Mesenchymal stem cell (in vitro differentiated cells and primary cell): ENCODE measurements at regions not wholly inside any gene's neighbourhood (a gene's known extent, or its start where the extent isn't known, plus 50 kb on each side); places are given as distances from the start of the nearest gene placed in this dataset.

ENCODE experiments used
- DNase-seq: peaks from one replicate; pipeline ENCODE4 v3.0.0-alpha.2; 2013
- H2AFZ ChIP-seq: one replicate; pipeline ENCODE4 v1.6.1; 2013; ENCODE audit warnings: low read depth, mild to moderate bottlenecking, control low read depth, inconsistent platforms, low read length, moderate library complexity
- H2AK5ac ChIP-seq: 2 replicates; pipeline ENCODE4 v1.6.1; 2013; ENCODE audit warnings: low read length, moderate library complexity, mild to moderate bottlenecking, inconsistent platforms; ENCODE audit not compliant: severe bottlenecking
- H2BK120ac ChIP-seq: one replicate; pipeline ENCODE4 v1.6.1; 2013; ENCODE audit warnings: low read depth, mild to moderate bottlenecking, inconsistent platforms, low read length, moderate library complexity
- H2BK12ac ChIP-seq, 2 experiments: one replicate each; pipeline ENCODE4 v1.6.1; 2013; ENCODE audit warnings: inconsistent platforms in 2 of 2, low read length in 2 of 2, mild to moderate bottlenecking in 2 of 2, moderate library complexity in 2 of 2, control low read depth in 1 of 2
- H2BK15ac ChIP-seq: one replicate; pipeline ENCODE4 v1.6.1; 2013; ENCODE audit warnings: mild to moderate bottlenecking, low read depth, inconsistent platforms; ENCODE audit not compliant: poor library complexity, severe bottlenecking
- H2BK5ac ChIP-seq: 2 replicates; pipeline ENCODE4 v1.6.1; 2013; ENCODE audit warnings: low read depth, mild to moderate bottlenecking, low read length, control low read depth, inconsistent platforms; ENCODE audit not compliant: poor library complexity, severe bottlenecking
- H3K14ac ChIP-seq, 2 experiments: one replicate each; pipeline ENCODE4 v1.6.1; 2013; ENCODE audit warnings: inconsistent platforms in 2 of 2, low read length in 2 of 2, control low read depth in 1 of 2, mild to moderate bottlenecking in 1 of 2, moderate library complexity in 1 of 2
- H3K18ac ChIP-seq, 2 experiments: one replicate each; pipeline ENCODE4 v1.6.1; 2013; ENCODE audit warnings: inconsistent platforms in 2 of 2, low read length in 2 of 2, control low read depth in 1 of 2, low read depth in 1 of 2, mild to moderate bottlenecking in 1 of 2
- H3K23ac ChIP-seq, 2 experiments: one replicate each; pipeline ENCODE4 v1.6.1; 2013; ENCODE audit warnings: inconsistent platforms in 2 of 2, low read length in 2 of 2, mild to moderate bottlenecking in 2 of 2, moderate library complexity in 2 of 2, control low read depth in 1 of 2
- H3K27ac ChIP-seq: 2 replicates; pipeline ENCODE4 v1.5.1; 2013; ENCODE audit warnings: mild to moderate bottlenecking, moderate library complexity, low read length, control low read depth, inconsistent platforms; ENCODE audit not compliant: poor library complexity, severe bottlenecking
- H3K27me3 ChIP-seq, 2 experiments: 2 replicates each; pipeline versions ENCODE4 v1.6.1 to v1.7.0; 2013; ENCODE audit warnings: low read length in 2 of 2, mild to moderate bottlenecking in 2 of 2, moderate library complexity in 2 of 2, control low read depth in 1 of 2, inconsistent platforms in 1 of 2; ENCODE audit not compliant: control insufficient read depth in 1 of 2, insufficient read depth in 1 of 2
- H3K36me3 ChIP-seq, 2 experiments: 2 replicates each; pipeline versions ENCODE4 v1.6.1 to v1.7.0; 2013; ENCODE audit warnings: low read length in 2 of 2, control low read depth in 1 of 2, inconsistent platforms in 1 of 2, low read depth in 1 of 2, mild to moderate bottlenecking in 1 of 2; ENCODE audit not compliant: insufficient read depth in 2 of 2, control insufficient read depth in 1 of 2
- H3K4ac ChIP-seq, 2 experiments: one replicate each; pipeline ENCODE4 v1.6.1; 2013; ENCODE audit warnings: inconsistent platforms in 2 of 2, low read length in 2 of 2, mild to moderate bottlenecking in 2 of 2, moderate library complexity in 2 of 2, control low read depth in 1 of 2, low read depth in 1 of 2
- H3K4me1 ChIP-seq: 2 replicates; pipeline ENCODE4 v1.6.1; 2013; ENCODE audit warnings: low read depth, low read length, control low read depth; ENCODE audit not compliant: control insufficient read depth, insufficient read depth
- H3K4me2 ChIP-seq: 2 replicates; pipeline ENCODE4 v1.6.1; 2013; ENCODE audit warnings: low read length, mild to moderate bottlenecking, inconsistent platforms; ENCODE audit not compliant: poor library complexity, severe bottlenecking
- H3K4me3 ChIP-seq, 2 experiments: 2 replicates each; pipeline versions ENCODE4 v1.5.1 to v1.7.0; 2013; ENCODE audit warnings: low read length in 2 of 2, mild to moderate bottlenecking in 2 of 2, control low read depth in 1 of 2, low read depth in 1 of 2; ENCODE audit not compliant: insufficient read depth in 1 of 2
- H3K79me1 ChIP-seq: replicated peaks from 2 replicates; pipeline ENCODE4 v1.6.1; 2013; ENCODE audit warnings: mild to moderate bottlenecking, control low read depth, low read length, inconsistent platforms; ENCODE audit not compliant: poor library complexity, severe bottlenecking
- H3K9ac ChIP-seq: 2 replicates; pipeline ENCODE4 v1.7.0; 2013; ENCODE audit warnings: mild to moderate bottlenecking, low read length, moderate library complexity
- H3K9me3 ChIP-seq: 2 replicates; pipeline ENCODE4 v1.7.0; 2013; ENCODE audit warnings: mild to moderate bottlenecking, low read length; ENCODE audit not compliant: control insufficient read depth
- H4K8ac ChIP-seq: one replicate; pipeline ENCODE4 v1.6.1; 2013; ENCODE audit warnings: inconsistent platforms, mild to moderate bottlenecking, low read length, moderate library complexity
- H4K91ac ChIP-seq: one replicate; pipeline ENCODE4 v1.6.1; 2013; ENCODE audit warnings: mild to moderate bottlenecking, low read length, inconsistent platforms
- WGBS: methylation state at CpG from one replicate; pipeline ENCODE4 v1.1.7; 2013; ENCODE audit warnings: mixed read lengths; 5-methylcytosine and 5-hydroxymethylcytosine counted together

DNA sequence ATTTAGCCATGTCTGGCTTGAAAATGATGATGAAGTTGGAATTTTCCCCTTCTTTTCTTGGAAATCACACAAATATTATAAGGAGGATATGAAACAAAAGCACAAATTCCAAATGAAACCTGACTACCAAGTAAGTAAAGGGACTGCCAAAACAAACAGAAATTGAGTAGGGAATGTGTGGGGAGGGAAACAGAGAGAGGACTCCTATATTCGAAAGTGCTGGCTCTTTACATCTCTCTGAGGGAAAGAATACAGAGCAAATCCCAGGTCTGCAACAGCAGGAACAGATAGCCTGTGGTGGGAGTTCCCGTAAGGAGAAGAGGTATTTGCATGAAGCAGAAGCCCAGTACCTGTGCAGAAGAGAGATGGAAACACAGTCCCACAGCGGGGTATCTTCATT is 583.7 kb downstream of the EPM2A start:
- no peaks in the 10 kb centered on the region for H3K79me1 ChIP-seq
- H3K27me3 ChIP-seq, result no peaks in the 10 kb centered on the region
- WGBS, result 93% methylated on average over 3 of the region's 3 CpGs
- H2BK5ac ChIP-seq, result no peak overlapping the region
- no peak overlapping the region for H4K91ac ChIP-seq
- no peak overlapping the region for H3K4me2 ChIP-seq
- H2AK5ac ChIP-seq, result no peak overlapping the region
- no peak overlapping the region for H3K27ac ChIP-seq
- no peak overlapping the region for H3K23ac ChIP-seq
- no peak overlapping the region for H2BK15ac ChIP-seq
- no peak overlapping the region for H2AFZ ChIP-seq
- DNase-seq, result no peak
- H3K18ac ChIP-seq, result no peak overlapping the region
- no peak overlapping the region for H2BK120ac ChIP-seq
- no peak overlapping the region for H3K14ac ChIP-seq
- no peaks in the 10 kb centered on the region for H3K36me3 ChIP-seq
- no peak overlapping the region for H4K8ac ChIP-seq
- H3K9me3 ChIP-seq, result no peaks in the 10 kb centered on the region
- H3K4me3 ChIP-seq, result no peak overlapping the region
- no peak overlapping the region for H2BK12ac ChIP-seq
- H3K4ac ChIP-seq, result no peak overlapping the region
- no peaks in the 10 kb centered on the region for H3K4me1 ChIP-seq
- H3K9ac ChIP-seq, result no peak overlapping the region

DNA sequence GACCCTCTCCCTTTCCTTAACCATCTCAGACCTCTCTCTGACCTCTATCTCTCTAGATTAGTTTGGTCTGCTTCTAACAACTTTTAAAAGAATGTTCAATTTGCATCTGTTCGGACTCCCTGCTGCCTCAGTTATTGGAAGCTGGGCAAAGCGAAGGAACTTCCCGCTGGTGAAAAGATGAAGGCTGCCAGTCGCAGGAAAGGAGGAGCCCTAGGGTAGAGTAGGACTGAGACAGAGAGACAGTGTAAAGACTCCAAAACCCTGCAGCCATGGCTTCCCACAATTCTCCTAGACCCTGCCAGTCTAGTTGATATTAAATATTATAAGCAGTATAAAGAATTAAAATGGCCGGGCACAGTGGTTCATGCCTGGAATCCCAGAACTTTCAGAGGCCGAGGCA is 581.8 kb downstream of the EPM2A start:
- Histone ChIP-seq H4K8ac (no peak overlapping the region), H3K4ac (no peak overlapping the region), H3K4me1 (no peaks in the 10 kb centered on the region), H3K18ac (no peak overlapping the region), H3K4me3 (no peak overlapping the region), H3K9ac (no peak overlapping the region), H2BK120ac (no peak overlapping the region), H2BK15ac (no peak overlapping the region), H3K14ac (no peak overlapping the region), H2AFZ (no peak overlapping the region), H3K27me3 (no peaks in the 10 kb centered on the region), H3K27ac (no peak overlapping the region), H2BK12ac (no peak overlapping the region), H3K9me3 (peaks cover 9% of the 10 kb centered on the region), H3K23ac (no peak overlapping the region), H3K36me3 (no peaks in the 10 kb centered on the region), H2AK5ac (no peak overlapping the region), H3K4me2 (no peak overlapping the region), H3K79me1 (no peaks in the 10 kb centered on the region), H2BK5ac (no peak overlapping the region), H4K91ac (no peak overlapping the region)
- no peak for DNase-seq
- 85% methylated on average over 5 of the region's 6 CpGs for WGBS

DNA sequence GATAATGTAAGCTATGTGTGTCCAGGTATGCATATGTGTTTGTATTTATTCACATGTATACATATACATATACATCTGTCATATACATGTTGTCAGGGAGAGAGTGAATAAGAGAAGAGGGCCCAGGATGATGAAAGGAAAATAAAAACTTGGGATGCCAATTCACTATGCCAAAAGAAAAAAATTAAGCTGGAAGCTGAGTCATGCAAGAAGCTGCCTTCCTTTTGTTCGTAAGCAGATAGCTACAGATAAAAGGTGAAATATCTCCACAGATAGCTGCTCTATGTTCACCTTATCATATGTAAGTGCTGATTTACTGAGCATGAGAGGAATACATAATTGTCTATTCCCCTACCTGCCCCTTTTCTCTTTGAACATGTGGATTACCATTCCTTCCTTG is 579.9 kb downstream of the EPM2A start:
- WGBS, result 100% methylated on average over 1 of the region's 1 CpG
- H4K91ac ChIP-seq, result no peak overlapping the region
- no peak overlapping the region for H3K14ac ChIP-seq
- H3K4ac ChIP-seq, result no peak overlapping the region
- H2AK5ac ChIP-seq, result no peak overlapping the region
- H2BK15ac ChIP-seq, result no peak overlapping the region
- no peaks in the 10 kb centered on the region for H3K4me1 ChIP-seq
- no peak overlapping the region for H3K23ac ChIP-seq
- peak overlapping the region; percentile 64 for H3K9ac ChIP-seq
- H3K4me2 ChIP-seq, result no peak overlapping the region
- H3K9me3 ChIP-seq, result peaks cover 23% of the 10 kb centered on the region
- H4K8ac ChIP-seq, result no peak overlapping the region
- H3K27me3 ChIP-seq, result no peaks in the 10 kb centered on the region
- H3K27ac ChIP-seq, result no peak overlapping the region
- H2BK5ac ChIP-seq, result no peak overlapping the region
- H3K4me3 ChIP-seq, result no peak overlapping the region
- no peaks in the 10 kb centered on the region for H3K79me1 ChIP-seq
- H2BK120ac ChIP-seq, result no peak overlapping the region
- no peak overlapping the region for H2AFZ ChIP-seq
- no peaks in the 10 kb centered on the region for H3K36me3 ChIP-seq
- no peak overlapping the region for H3K18ac ChIP-seq
- DNase-seq, result no peak
- no peak overlapping the region for H2BK12ac ChIP-seq

DNA sequence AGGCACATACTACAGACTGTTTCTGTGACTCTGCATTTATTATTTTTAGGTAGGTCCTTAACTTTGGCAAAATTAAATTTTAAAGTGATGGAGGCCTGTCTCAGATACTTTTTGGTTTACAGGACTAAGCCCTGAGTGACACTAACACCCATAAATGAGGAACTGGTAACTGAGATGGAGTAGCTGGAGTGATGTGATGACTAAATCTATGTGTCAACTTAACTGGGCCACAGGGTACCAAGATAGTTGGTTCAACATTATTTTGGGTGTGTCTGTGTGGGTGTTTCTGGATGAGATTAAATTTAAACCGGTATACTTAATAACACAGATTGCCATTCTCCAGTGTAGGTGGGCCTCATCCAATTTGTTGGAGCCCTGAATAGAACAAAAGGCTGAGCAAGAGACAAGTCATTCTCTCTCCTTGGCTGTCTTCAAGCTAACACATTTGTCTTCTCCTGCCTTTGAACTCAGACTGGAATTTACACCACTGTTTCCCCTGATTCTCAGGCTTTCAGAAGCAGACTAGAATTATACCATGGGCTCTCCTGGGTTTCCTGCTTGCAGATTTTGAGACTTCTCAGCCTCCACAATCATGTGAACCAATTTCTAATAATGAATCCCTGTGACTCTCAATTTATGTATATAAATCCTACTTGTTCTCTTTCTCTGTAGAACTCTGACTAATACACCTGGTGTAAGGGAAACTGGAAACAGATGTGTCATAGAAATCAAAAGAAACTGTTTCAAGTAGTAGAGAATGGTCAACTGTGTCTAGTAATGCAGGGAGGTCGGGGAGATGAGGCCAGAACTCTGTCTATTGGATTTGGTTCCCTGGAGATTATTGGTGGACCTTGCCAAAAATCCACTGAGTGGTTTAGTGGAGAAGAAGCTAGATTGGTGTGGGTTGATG is 579.2 kb downstream of the EPM2A start:
- WGBS, result 72% methylated on average over 2 of the region's 2 CpGs
- no peak overlapping the region for H2AFZ ChIP-seq
- no peak overlapping the region for H4K91ac ChIP-seq
- no peaks in the 10 kb centered on the region for H3K36me3 ChIP-seq
- H3K14ac ChIP-seq, result no peak overlapping the region
- H3K79me1 ChIP-seq, result no peaks in the 10 kb centered on the region
- H4K8ac ChIP-seq, result no peak overlapping the region
- no peak overlapping the region for H3K18ac ChIP-seq
- no peak overlapping the region for H2BK120ac ChIP-seq
- no peak overlapping the region for H3K4ac ChIP-seq
- no peak overlapping the region for H2AK5ac ChIP-seq
- H3K9me3 ChIP-seq, result peaks cover 25% of the 10 kb centered on the region
- H3K4me2 ChIP-seq, result no peak overlapping the region
- no peak for DNase-seq
- H2BK12ac ChIP-seq, result no peak overlapping the region
- H3K4me1 ChIP-seq, result no peaks in the 10 kb centered on the region
- H3K23ac ChIP-seq, result no peak overlapping the region
- no peaks in the 10 kb centered on the region for H3K27me3 ChIP-seq
- H3K9ac ChIP-seq, result peak overlapping the region; percentile 64
- H3K4me3 ChIP-seq, result no peak overlapping the region
- no peak overlapping the region for H2BK15ac ChIP-seq
- no peak overlapping the region for H2BK5ac ChIP-seq
- no peak overlapping the region for H3K27ac ChIP-seq
